ENCODE measurements at regions not wholly inside any gene's neighbourhood (a gene's known extent, or its start where the extent isn't known, plus 50 kb on each side); places are given as distances from the start of the nearest gene placed in this dataset.
"Not testable (repeated sequence)": the region's sequence is repeated elsewhere in the genome, so short reads cannot be mapped to it uniquely, and the experiment has no call there.

DNA sequence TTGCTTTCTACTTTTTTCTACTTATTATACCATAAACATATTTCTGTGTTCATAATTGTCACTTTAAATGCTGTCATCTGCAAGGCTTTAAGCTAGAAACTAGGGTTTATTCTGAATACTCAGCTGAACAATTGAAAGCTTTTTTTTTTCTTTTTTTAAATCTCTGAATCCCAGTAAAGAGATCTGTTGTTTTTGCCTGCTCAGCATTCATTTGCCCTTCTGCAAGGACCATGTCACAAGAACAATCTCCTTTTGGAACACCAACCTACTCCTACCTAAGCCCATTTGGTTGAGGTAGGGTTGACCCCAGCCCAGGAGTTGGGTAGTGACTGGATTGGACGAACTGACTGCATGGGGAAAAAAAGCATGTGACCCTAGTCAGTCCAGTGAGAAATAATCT, 92.6 kb downstream of the MZT1 start:
- Histone ChIP-seq H3K4me3 (ENCODE audit: low read depth, low read length) (no peak overlapping the region), H3K79me2 (no peaks in the 10 kb centered on the region), H3K27ac (no peak overlapping the region), H3K36me3 (ENCODE audit: control insufficient read depth, insufficient read depth, low read length) (no peaks in the 10 kb centered on the region), H3K9me3 (ENCODE audit: control insufficient read depth, low read length) (no peaks in the 10 kb centered on the region), H3K9ac (no peak overlapping the region), H3K4me2 (ENCODE audit: low read length) (no peak overlapping the region), H2AFZ (no peak overlapping the region), H3K4me1 (no peaks in the 10 kb centered on the region), H3K27me3 (ENCODE audit: control insufficient read depth, insufficient read depth, low read length) (no peaks in the 10 kb centered on the region)
- TF ChIP-seq, protein P1, sequence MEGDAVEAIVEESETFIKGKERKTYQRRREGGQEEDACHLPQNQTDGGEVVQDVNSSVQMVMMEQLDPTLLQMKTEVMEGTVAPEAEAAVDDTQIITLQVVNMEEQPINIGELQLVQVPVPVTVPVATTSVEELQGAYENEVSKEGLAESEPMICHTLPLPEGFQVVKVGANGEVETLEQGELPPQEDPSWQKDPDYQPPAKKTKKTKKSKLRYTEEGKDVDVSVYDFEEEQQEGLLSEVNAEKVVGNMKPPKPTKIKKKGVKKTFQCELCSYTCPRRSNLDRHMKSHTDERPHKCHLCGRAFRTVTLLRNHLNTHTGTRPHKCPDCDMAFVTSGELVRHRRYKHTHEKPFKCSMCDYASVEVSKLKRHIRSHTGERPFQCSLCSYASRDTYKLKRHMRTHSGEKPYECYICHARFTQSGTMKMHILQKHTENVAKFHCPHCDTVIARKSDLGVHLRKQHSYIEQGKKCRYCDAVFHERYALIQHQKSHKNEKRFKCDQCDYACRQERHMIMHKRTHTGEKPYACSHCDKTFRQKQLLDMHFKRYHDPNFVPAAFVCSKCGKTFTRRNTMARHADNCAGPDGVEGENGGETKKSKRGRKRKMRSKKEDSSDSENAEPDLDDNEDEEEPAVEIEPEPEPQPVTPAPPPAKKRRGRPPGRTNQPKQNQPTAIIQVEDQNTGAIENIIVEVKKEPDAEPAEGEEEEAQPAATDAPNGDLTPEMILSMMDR (IDR thresholded peaks at IDR 0.05) = no peak

DNA sequence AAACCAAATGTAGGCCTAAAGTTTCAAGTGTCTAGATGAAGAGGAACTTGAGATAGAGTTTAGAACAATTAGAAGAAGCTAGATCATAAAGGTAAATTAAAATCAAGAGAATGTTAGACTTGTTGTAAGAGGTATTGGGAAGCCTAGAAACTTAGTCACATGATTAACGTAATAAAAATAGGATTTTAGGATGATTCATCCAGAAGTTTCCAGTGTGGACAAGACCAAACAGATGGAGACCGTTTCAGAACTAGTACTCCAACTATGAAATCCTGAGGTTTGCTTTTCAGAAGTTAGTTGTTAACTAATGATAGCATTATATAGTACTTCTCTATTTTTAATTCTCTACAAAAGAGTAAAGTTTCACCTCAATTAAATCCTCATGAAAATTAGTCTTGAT, 104.9 kb downstream of the MZT1 start:
- Histone ChIP-seq H3K9me3 (ENCODE audit: control insufficient read depth, low read length) (no peaks in the 10 kb centered on the region), H3K9ac (no peak overlapping the region), H3K4me3 (ENCODE audit: low read depth, low read length) (no peak overlapping the region), H3K27ac (no peak overlapping the region), H3K79me2 (no peaks in the 10 kb centered on the region), H3K4me1 (no peaks in the 10 kb centered on the region), H3K4me2 (ENCODE audit: low read length) (no peak overlapping the region), H3K27me3 (ENCODE audit: control insufficient read depth, insufficient read depth, low read length) (no peaks in the 10 kb centered on the region), H3K36me3 (ENCODE audit: control insufficient read depth, insufficient read depth, low read length) (no peaks in the 10 kb centered on the region), H2AFZ (no peak overlapping the region)
- TF ChIP-seq, protein P1 (IDR thresholded peaks at IDR 0.05) = no peak

DNA sequence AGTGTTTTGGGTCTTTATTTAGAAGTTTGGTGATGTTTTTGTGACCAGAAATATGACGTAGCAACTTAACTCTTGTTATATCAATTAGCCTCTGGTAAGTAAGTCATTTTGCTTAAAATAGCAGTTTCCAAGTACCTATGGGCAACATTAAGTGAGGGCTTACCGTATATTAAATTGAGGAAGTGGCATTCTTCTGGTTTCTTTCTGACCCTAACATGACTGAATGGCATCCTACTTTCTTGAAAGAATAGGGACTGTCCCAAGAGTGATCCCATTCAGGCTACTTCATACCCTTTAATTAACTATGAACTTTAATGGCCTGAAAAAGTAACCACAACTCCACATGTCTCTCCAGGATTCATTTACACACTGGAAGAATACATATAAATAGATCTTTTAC, 106.6 kb downstream of the MZT1 start:
- TF ChIP-seq, protein P1 (IDR thresholded peaks at IDR 0.05) = no peak
- Histone ChIP-seq H3K36me3 (ENCODE audit: control insufficient read depth, insufficient read depth, low read length) (no peaks in the 10 kb centered on the region), H3K27ac (no peak overlapping the region), H3K79me2 (no peaks in the 10 kb centered on the region), H3K4me2 (ENCODE audit: low read length) (no peak overlapping the region), H3K9ac (no peak overlapping the region), H2AFZ (no peak overlapping the region), H3K27me3 (ENCODE audit: control insufficient read depth, insufficient read depth, low read length) (no peaks in the 10 kb centered on the region), H3K9me3 (ENCODE audit: control insufficient read depth, low read length) (no peaks in the 10 kb centered on the region), H3K4me3 (ENCODE audit: low read depth, low read length) (no peak overlapping the region), H3K4me1 (no peaks in the 10 kb centered on the region)

DNA sequence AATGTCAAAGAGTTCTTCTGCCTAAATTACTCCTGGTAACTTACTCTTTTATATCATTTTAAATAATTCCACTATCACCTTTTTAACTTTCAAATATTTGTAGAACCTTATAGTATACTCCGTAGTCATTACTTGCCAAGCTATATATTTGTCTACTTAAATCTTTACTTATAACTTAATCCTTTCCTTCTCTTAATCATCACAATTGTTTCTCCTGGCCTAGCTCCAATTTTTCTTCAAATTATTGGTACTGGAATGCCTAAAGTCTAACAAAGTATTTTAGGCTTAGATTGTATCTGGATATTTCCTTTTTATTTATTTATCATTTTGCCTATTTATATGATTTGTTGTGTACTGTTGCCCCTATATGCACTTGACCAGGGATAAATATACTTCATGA, 109.5 kb downstream of the MZT1 start:
- no peaks in the 10 kb centered on the region for H3K9me3 ChIP-seq (ENCODE audit: control insufficient read depth, low read length)
- H3K36me3 ChIP-seq (ENCODE audit: control insufficient read depth, insufficient read depth, low read length) = no peaks in the 10 kb centered on the region

DNA sequence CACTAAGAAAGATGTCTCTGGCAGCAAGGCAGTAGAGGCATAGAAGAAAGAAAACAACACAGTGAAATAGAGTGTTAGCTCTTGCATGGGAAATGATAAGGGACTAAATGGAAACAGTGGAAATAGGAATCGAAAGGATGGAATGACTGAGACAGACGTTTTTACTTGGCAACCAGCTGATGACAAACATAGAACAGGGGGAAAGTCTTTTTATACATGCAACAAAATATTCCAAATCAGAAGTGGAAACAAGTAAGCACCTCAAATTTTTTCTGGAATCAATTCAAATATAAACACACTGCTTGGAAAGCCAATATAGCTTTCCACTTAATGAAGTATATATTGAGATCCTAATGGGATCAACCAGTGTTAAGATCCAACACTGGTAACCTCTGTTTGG, 110.2 kb downstream of the MZT1 start:
- H3K4me3 ChIP-seq (ENCODE audit: low read depth, low read length) = no peak overlapping the region
- no peaks in the 10 kb centered on the region for H3K27me3 ChIP-seq (ENCODE audit: control insufficient read depth, insufficient read depth, low read length)
- no peaks in the 10 kb centered on the region for H3K4me1 ChIP-seq
- no peak overlapping the region for H3K27ac ChIP-seq
- H2AFZ ChIP-seq = no peak overlapping the region
- TF ChIP-seq, protein P1 (IDR thresholded peaks at IDR 0.05) = no peak
- no peaks in the 10 kb centered on the region for H3K36me3 ChIP-seq (ENCODE audit: control insufficient read depth, insufficient read depth, low read length)
- no peak overlapping the region for H3K4me2 ChIP-seq (ENCODE audit: low read length)
- H3K79me2 ChIP-seq = no peaks in the 10 kb centered on the region
- no peaks in the 10 kb centered on the region for H3K9me3 ChIP-seq (ENCODE audit: control insufficient read depth, low read length)
- H3K9ac ChIP-seq = no peak overlapping the region

More for the DNA sequence above, 109.5 kb downstream of the MZT1 start:
- Histone ChIP-seq H3K79me2 (no peaks in the 10 kb centered on the region), H3K27ac (no peak overlapping the region), H3K4me2 (ENCODE audit: low read length) (no peak overlapping the region), H3K4me1 (no peaks in the 10 kb centered on the region), H3K27me3 (ENCODE audit: control insufficient read depth, insufficient read depth, low read length) (no peaks in the 10 kb centered on the region), H2AFZ (no peak overlapping the region), H3K4me3 (ENCODE audit: low read depth, low read length) (no peak overlapping the region), H3K9ac (no peak overlapping the region)
- TF ChIP-seq, protein P1 (IDR thresholded peaks at IDR 0.05) = no peak

DNA sequence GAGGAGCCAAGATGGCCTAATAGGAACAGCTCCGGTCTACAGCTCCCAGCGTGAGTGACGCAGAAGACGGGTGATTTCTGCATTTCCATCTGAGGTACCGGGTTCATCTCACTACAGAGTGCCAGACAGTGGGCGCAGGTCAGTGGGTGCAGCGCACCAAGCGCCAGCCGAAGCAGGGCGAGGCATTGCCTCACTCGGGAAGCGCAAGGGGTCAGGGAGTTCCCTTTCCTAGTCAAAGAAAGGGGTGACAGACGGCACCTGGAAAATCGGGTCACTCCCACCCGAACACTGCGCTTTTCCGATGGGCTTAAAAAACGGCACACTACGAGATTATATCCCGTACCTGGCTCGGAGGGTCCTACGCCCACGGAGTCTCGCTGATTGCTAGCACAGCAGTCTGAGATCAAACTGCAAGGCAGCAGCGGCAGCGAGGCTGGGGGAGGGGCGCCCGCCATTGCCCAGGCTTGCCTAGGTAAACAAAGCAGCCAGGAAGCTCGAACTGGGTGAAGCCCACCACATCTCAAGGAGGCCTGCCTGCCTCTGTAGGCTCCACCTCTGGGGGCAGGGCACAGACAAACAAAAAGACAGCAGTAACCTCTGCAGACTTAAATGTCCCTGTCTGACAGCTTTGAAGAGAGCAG, 117.1 kb downstream of the MZT1 start:
- not testable (repeated sequence) for H3K27me3 ChIP-seq (ENCODE audit: control insufficient read depth, insufficient read depth, low read length); H3K4me3 ChIP-seq (ENCODE audit: low read depth, low read length); H3K36me3 ChIP-seq (ENCODE audit: control insufficient read depth, insufficient read depth, low read length); H3K4me2 ChIP-seq (ENCODE audit: low read length); H3K4me1 ChIP-seq; H3K79me2 ChIP-seq; H3K9ac ChIP-seq; H2AFZ ChIP-seq; H3K9me3 ChIP-seq (ENCODE audit: control insufficient read depth, low read length); H3K27ac ChIP-seq

Data from parathyroid adenoma (tissue), 2 donors.